ENCODE measurements at regions not wholly inside any gene's neighbourhood (a gene's known extent, or its start where the extent isn't known, plus 50 kb on each side); places are given as distances from the start of the nearest gene placed in this dataset.
"Not testable (repeated sequence)": the region's sequence is repeated elsewhere in the genome, so short reads cannot be mapped to it uniquely, and the experiment has no call there.

DNA sequence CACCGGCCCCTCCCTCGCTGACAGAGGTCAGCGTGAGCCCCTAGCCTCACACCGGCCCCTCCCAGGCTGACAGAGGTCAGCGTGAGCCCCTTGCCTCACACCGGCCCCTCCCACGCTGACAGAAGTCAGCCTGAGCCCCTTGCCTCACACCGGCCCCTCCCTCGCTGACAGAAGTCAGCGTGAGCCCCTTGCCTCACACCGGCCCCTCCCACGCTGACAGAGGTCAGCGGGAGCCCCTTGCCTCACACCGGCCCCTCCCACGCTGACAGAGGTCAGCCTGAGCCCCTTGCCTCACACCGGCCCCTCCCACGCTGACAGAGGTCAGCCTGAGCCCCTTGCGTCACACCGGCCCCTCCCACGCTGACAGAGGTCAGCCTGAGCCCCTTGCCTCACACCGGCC is 355.5 kb downstream of the ZNF37A start:
- not testable (repeated sequence) for H3K27ac ChIP-seq (ENCODE audit: low read depth, low read length); H3K9ac ChIP-seq (ENCODE audit: low read length); H3K27me3 ChIP-seq (ENCODE audit: control insufficient read depth, insufficient read depth, low read length); H3K36me3 ChIP-seq (ENCODE audit: control insufficient read depth, insufficient read depth, low read length); H3K4me3 ChIP-seq (ENCODE audit: low read length); H3K4me1 ChIP-seq (ENCODE audit: control insufficient read depth, insufficient read depth, low read length)

DNA sequence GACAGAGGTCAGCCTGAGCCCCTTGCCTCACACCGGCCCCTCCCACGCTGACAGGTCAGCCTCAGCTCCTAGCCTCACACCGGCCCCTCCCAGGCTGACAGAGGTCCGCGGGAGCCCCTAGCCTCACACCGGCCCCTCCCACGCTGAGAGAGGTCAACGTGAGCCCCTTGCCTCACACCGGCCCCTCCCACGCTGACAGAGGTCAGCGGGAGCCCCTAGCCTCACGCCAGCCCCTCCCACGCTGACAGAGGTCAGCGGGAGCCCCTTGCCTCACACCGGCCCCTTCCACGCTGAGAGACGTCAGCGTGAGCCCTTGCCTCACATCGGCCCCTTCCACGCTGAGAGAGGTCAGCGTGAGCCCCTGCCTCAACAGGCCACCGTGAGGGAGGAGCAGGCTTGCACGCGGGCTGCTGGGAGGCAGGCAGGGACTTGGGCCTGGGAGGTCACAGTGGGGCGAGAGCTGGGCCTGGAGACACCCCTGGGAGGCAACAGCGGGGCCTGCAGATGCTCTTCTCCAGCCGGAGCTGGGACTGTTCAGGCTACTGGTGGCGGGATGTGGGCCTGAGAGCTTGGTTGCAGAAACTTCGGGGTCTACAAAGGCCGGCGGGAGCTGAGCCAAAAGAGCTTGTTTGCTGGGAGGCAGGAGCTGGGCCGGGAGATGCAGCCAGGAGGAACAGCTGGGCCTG is 356.4 kb downstream of the ZNF37A start:
- H3K36me3 ChIP-seq (ENCODE audit: control insufficient read depth, insufficient read depth, low read length); H3K27ac ChIP-seq (ENCODE audit: low read depth, low read length); H3K27me3 ChIP-seq (ENCODE audit: control insufficient read depth, insufficient read depth, low read length); H3K9ac ChIP-seq (ENCODE audit: low read length); H3K4me3 ChIP-seq (ENCODE audit: low read length); H3K4me1 ChIP-seq (ENCODE audit: control insufficient read depth, insufficient read depth, low read length): not testable (repeated sequence)

DNA sequence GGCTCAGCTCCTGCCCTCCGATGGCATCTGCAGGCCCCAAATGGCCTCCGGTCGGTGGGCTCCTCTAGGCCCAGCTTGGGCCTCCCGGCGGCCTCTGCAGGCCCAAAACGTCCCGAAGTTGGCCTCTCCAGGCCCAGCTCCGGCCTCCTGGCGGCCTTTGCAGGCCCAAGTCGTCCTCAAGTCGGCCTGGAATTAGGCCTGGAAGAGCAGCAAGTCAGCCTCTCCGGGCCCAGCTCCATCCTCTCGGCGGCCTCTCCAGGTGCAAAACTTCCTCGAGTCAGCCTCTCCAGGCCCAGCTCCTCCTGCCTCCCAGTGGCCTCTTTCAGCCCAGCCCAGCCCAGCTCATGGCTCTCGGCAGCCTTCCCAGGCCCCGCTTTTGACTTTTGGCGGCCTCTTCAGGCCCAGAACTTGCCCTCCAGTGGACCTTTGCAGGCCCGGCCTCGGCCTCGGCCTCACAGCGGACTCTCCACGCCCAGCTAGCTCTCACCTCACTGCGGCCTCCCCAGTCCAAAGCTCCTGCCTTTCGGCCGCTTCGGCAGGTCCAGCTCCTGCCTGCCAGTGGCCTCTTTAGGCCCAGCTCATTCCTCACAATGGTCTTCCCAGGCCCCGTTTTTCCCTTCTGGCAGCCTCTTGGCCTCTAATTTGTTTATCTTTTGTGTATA is 357.3 kb downstream of the ZNF37A start:
- H3K4me1 ChIP-seq (ENCODE audit: control insufficient read depth, insufficient read depth, low read length); H3K9ac ChIP-seq (ENCODE audit: low read length); H3K36me3 ChIP-seq (ENCODE audit: control insufficient read depth, insufficient read depth, low read length); H3K4me3 ChIP-seq (ENCODE audit: low read length); H3K27me3 ChIP-seq (ENCODE audit: control insufficient read depth, insufficient read depth, low read length); H3K27ac ChIP-seq (ENCODE audit: low read depth, low read length): not testable (repeated sequence)
